Erythroblast (primary cell): ENCODE measurements at regions not wholly inside any gene's neighbourhood (a gene's known extent, or its start where the extent isn't known, plus 50 kb on each side); places are given as distances from the start of the nearest gene placed in this dataset.

Experiments used
- GATA1 ChIP-seq: IDR thresholded peaks from 2 replicates; pipeline ENCODE4 v1.6.1; 2011; ENCODE audit warnings: low read depth, mild to moderate bottlenecking, control low read depth, low read length, moderate library complexity
- POLR2A ChIP-seq: IDR thresholded peaks from 2 replicates; pipeline ENCODE4 v1.6.1; 2011; ENCODE audit warnings: mild to moderate bottlenecking, low read length

GRCh38 chr16:35562919-35563318 is 2103.5 kb downstream of the TP53TG3F start:
- no peak for TF ChIP-seq POLR2A
- no peak for TF ChIP-seq GATA1
